Activated CD4-positive, alpha-beta T cell treated with anti-CD3 and anti-CD28 coated beads, Interleukin-2, amount 50 U/mL, for 1 hour (primary cell): ENCODE measurements at regions not wholly inside any gene's neighbourhood (a gene's known extent, or its start where the extent isn't known, plus 50 kb on each side); places are given as distances from the start of the nearest gene placed in this dataset.
"Not testable (repeated sequence)": the region's sequence is repeated elsewhere in the genome, so short reads cannot be mapped to it uniquely, and the experiment has no call there.

Experiments
- DNase-seq: peaks from one replicate; pipeline ENCODE4 v3.0.0-alpha.2; 2020

DNA sequence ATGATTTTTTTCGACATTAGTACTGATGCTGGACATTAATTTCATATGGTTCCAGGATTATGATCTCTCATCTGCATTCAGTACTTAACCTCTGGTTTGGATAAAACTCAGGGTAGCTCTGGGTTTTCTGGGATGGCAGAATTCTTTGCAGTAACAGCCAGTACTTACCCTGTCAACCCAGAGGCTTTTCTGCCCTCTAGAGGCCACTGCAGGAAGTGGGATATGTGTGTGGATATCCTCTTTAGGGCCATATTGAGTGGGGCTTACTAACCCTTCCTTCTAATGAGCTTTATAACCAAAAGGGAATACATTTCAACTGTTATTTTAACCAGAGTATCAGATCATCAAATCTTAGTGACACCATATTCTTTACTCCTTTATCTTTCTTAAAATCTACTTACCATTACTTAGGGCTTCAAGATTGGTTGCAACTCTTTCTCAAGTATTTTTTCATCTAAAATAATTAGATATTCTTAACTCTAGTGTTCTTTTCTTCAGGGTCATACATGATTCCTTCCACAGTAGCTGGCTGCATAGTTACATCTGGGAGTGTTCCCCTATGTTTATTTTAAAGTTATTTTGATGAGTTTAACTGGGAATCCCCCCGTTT lies 488.0 kb upstream of the STXBP6 start:
- no peak for DNase-seq

- no peak for DNase-seq
These were observed 476.3 kb upstream of the STXBP6 start for GRCh38 chr14:25526290-25526689.

- DNase-seq: no peak
These were observed 473.0 kb upstream of the STXBP6 start for GRCh38 chr14:25522926-25523325.

DNA sequence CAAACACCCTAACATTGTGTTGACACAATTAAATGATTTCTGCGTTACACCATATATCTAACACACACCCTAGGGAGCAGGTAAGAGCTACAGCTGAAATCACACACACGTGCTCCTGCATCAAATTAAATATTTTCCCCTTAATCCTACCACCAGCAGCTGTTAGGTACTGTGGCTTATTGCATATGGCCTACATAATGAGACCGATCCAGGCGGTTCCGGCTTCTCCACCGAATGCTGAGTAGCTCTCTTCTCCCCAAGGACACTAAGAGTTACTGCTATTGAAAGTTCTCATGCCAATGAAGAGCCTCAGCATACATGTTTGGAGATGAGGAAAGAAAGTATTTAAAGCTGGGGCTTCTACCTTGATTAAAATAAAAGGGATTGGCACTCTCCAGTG lies 472.2 kb upstream of the STXBP6 start:
- no peak for DNase-seq

DNA sequence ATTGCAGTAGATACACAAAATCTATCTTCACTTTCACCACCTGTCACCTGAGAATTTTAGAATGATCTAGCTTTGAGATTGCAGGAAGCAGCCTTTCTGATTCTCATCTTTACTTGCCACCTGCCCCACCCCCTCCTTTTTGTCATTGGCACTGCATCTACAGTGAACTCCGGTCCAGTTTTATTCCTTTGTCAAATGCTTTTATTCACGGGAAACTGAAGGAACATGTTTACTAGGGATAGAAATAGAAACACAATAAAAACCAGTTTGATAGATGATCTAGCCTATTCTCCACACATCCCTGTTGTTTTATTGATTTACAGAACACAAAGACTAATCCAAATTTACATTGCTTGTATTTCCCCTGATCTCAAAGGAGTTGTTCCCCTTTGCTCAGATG lies 471.7 kb upstream of the STXBP6 start:
- no peak for DNase-seq

GRCh38 chr14:25520821-25521220 lies 470.9 kb upstream of the STXBP6 start:
- no peak for DNase-seq

DNA sequence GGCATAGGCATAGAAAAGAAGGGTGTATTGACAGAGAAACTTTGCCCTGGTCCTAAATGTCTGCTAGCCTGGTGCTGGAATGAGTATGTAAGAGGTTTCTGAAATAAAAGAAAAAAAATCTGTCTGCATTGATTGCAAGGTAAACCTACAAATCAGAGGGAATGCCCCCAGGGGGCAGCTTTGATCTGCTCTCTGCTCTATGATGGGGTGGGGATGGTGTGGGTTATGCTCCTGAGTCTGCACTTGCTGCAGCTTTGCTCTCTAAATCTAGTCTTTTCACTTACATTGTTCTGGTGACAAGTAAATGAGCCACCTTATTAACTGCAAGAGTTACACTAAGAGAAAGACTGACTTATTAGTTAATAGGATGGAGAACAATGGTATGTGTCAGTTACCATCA lies 468.4 kb upstream of the STXBP6 start:
- no peak for DNase-seq

DNA sequence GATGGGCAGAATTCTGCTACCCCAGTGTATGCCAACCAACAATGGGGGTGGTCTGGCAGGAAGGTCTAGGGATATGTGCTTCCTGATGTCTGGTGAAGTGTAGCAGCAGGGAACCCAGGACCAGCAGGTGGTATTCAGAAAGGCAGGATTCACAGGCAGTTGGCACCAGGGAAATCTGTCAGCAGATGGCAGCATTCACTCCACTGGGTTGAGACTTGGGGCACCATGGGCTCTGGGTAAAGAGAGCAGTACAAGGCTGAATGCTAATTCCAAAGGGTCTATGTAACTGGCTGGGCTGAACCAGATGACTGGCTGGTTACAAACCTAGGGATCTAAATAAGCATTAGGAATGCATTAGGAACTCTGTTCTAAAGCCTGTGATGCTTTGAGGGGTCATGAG lies 466.9 kb upstream of the STXBP6 start:
- DNase-seq: no peak

DNA sequence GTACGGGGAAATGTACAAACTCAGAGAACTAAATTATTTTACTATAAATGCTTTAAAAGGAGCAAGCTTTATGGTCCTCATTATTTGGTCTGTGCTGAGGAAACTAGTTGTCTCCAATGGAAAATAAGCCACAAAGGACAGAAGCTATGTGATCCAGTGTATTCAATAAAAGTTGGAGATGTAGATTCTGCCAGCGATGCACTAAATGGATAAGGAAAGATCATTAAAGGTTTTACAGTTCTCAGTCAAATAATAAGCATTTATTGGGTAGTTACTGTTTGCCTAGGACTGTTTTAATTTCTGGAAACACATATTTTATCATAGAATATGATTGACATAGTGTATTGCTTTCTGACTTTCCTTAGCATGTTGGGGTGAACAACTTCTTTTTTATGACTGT lies 458.9 kb upstream of the STXBP6 start:
- no peak for DNase-seq

DNA sequence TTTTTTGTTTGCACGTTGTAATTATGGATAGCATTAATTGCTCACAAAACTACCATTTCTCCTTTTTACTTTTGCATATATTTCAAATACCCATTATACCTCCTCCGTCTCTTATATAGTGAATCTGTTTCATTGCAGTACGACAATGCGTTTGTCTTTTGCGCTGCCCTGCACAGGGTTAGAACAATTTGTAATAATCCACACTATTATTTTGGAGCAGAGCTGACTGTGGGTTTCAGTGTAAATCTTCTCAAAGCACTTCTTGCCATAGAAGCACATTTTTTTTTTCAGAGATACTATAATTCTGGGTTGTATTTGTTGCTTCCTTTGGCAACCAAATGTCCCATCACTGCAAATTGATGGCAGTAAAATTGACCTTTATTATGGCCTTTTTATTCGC lies 451.8 kb upstream of the STXBP6 start:
- no peak for DNase-seq

DNA sequence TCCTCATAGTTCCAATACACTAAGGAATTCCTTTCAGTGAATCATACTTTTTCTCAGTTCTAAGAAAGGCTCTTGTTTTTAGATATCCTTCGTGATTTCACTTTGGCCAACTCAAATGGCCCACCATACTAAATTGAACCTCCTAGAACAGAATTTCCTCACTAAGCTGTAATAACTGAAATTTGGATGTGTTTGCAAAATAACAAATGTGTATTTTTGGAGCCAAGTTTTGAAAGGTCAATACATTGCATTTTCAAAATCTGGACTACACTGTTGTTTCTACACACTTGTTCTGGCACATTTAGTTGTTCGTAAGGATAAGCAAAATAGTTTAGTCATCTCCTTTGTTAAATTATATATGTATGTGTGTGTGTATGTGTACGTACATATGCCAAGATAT lies 439.0 kb upstream of the STXBP6 start:
- DNase-seq: no peak

GRCh38 chr14:25485381-25485780 lies 435.4 kb upstream of the STXBP6 start:
- no peak for DNase-seq

GRCh38 chr14:25484906-25485305 lies 435.0 kb upstream of the STXBP6 start:
- no peak for DNase-seq

DNA sequence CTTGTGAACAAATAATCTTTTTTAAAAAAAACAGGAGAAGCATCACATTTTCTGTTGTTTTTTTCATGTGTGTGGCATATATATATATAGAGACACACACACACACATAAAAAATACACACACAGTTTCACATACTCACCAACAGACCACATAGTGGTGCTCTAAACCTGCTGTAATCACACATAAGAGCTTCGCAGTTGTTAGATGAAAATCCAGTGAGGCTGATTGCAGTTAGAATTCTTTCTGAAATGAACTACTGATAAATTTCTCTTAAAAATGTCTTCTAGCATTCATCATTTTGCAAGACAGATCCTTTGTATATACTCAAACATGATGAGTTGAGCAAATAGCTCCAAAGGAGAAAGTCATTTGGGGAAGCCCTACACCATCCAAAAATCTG lies 434.3 kb upstream of the STXBP6 start:
- no peak for DNase-seq

DNA sequence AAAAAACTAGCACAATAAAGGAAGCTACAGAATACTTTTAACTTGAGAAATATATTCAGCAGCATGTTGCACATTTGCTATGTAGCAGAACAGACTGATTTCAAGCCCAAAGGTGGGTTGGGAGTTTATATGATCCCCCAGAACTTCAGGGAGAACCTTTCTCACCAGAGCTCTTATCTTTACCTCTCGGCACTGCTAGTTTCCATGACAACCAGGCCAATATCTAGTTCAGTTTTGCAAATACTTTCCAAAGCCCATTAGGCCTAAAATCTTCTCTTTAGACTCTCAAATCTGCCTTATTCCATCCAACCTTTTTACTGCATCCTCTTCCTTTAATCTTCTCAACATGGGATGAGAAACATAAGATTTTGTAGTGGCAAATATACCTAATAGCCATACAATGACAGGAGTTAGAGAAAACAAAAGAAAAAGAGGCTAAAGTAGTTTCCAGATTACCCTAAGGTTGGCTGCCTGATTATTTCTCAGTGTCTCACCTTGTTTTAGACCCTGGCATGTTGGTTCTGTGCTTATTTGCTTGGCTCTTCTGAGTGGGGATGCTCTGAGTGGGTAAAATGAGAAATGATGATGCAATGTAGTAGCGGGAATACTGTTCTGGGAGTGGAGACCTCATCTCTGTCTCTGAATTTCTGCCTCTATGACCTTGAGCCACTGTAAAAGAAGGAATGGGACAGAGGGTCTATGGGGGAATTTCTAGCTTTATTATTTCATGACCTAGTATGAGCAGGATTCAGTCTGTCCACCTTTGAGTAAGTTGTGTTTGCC lies 427.6 kb upstream of the STXBP6 start:
- no peak for DNase-seq

GRCh38 chr14:25472700-25473099 lies 422.8 kb upstream of the STXBP6 start:
- DNase-seq: no peak

- DNase-seq: no peak
These were observed 414.8 kb upstream of the STXBP6 start for GRCh38 chr14:25464772-25465171.

DNA sequence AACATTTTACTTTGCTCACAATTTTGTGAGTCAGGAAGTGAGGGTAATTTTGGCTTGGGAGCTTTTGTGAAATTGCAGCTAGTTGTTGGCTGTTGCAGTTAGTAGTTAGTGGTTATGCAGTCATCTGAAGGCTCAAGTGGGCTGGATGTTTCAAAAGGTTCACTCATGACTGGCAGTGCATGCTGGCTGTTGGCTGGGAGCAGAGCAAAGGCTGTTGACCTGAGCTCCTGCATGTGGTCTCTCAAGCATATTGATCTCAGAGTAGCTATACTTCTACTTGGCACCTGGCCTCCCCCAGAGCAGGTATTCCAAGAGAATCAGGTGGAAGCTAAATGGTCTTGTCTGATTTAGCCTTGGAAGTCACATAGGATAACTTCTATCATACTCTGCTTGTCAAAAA lies 414.1 kb upstream of the STXBP6 start:
- DNase-seq: no peak

GRCh38 chr14:25463480-25463879 lies 413.5 kb upstream of the STXBP6 start:
- DNase-seq: no peak

GRCh38 chr14:25461780-25462179 lies 411.8 kb upstream of the STXBP6 start:
- no peak for DNase-seq

DNA sequence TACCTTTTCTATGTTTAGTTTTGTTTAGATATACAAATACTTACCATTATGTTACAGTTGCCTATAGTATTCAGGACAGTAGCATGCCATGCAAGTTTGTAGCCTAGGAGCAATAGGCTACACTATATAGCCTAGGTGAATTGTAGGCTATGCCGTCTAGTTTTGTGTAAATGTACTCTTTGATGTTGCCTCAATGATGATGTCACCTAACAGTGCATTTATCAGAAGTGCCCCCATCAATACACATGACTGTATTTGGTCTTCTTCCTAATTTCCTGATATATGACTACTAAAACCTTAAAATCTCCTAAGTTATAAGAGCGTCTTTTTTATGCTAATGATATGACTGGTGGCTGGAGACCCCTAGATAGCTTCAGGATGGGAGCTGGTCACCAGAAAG lies 394.4 kb upstream of the STXBP6 start:
- DNase-seq: no peak

- DNase-seq: not testable (repeated sequence)
These were observed 390.4 kb upstream of the STXBP6 start for GRCh38 chr14:25440382-25440781.

DNA sequence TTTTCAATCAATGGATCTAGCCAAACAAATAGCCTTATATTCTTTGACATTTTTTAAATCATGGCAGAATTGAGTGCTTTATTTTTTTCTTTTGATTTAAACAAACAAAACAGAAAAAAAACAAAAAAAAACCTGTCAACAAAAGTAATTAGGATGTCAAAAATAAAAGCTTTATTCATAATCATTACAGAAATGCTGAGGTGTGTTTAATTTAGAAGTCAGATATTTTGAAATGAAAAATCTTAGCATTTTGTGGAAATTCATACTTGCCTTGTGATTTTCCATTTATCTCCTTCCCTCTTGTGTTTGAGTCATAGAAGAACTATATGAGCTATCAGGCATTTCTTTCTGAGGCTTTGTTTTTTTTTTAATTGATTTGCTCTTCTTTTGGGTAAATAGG lies 387.0 kb upstream of the STXBP6 start:
- no peak for DNase-seq

- no peak for DNase-seq
These were observed 386.4 kb upstream of the STXBP6 start for GRCh38 chr14:25436288-25436875.
